IgD-negative memory B cell (primary cell): ENCODE measurements at regions not wholly inside any gene's neighbourhood (a gene's known extent, or its start where the extent isn't known, plus 50 kb on each side); places are given as distances from the start of the nearest gene placed in this dataset.
"Not testable (repeated sequence)": the region's sequence is repeated elsewhere in the genome, so short reads cannot be mapped to it uniquely, and the experiment has no call there.

Source experiments
- H3K27ac Mint-ChIP-seq, 3 donors: one replicate each; pipeline ENCODE4 v1.8.0; 2020 to 2022; ENCODE audit warnings: mild to moderate bottlenecking in 3 of 3, mixed read lengths in 3 of 3, moderate library complexity in 1 of 3
- H3K27me3 Mint-ChIP-seq: one replicate; pipeline ENCODE4 v1.8.0; 2021; ENCODE audit warnings: mixed read lengths
- H3K36me3 Mint-ChIP-seq: one replicate; pipeline ENCODE4 v1.8.0; 2020; ENCODE audit warnings: mild to moderate bottlenecking, mixed read lengths
- H3K4me1 Mint-ChIP-seq, 3 donors: one replicate each; pipeline ENCODE4 v1.8.0; 2020 to 2022; ENCODE audit warnings: mixed read lengths in 3 of 3, mild to moderate bottlenecking in 1 of 3
- H3K4me3 Mint-ChIP-seq, 4 donors: one replicate each; pipeline ENCODE4 v1.8.0; 2020 to 2022; ENCODE audit warnings: mild to moderate bottlenecking in 4 of 4, mixed read lengths in 4 of 4, moderate library complexity in 3 of 4
- H3K9me3 Mint-ChIP-seq, 3 donors: one replicate each; pipeline ENCODE4 v1.8.0; 2020 to 2021; ENCODE audit warnings: mixed read lengths in 3 of 3, mild to moderate bottlenecking in 1 of 3

- no peaks in the 10 kb centered on the region for H3K27me3 Mint-ChIP-seq
- H3K4me1 Mint-ChIP-seq, result no peaks in the 10 kb centered on the region
- H3K4me3 Mint-ChIP-seq, result no peak overlapping the region
Observed at GRCh38 chr7:54255242-54255641, 286.9 kb upstream of the VSTM2A start.

GRCh38 chr7:54259185-54259584 is 283.0 kb upstream of the VSTM2A start:
- no peaks in the 10 kb centered on the region for H3K36me3 Mint-ChIP-seq
- no peaks in the 10 kb centered on the region for H3K4me1 Mint-ChIP-seq
- peaks cover 0 to 9% (median 8%) of the 10 kb centered on the region in 3 donors for H3K9me3 Mint-ChIP-seq
- no peak overlapping the region for H3K27ac Mint-ChIP-seq
- no peaks in the 10 kb centered on the region for H3K27me3 Mint-ChIP-seq
- no peak overlapping the region for H3K4me3 Mint-ChIP-seq

More at GRCh38 chr7:54255242-54255641, 286.9 kb upstream of the VSTM2A start:
- Mint-ChIP-seq H3K27ac (no peak overlapping the region), H3K36me3 (no peaks in the 10 kb centered on the region), H3K9me3 (peaks cover 0 to 10% (median 1%) of the 10 kb centered on the region in 3 donors)

GRCh38 chr7:54260941-54261371 is 281.2 kb upstream of the VSTM2A start:
- Mint-ChIP-seq H3K36me3 (no peaks in the 10 kb centered on the region), H3K27ac (no peak overlapping the region), H3K9me3 (peaks cover 1 to 8% (median 8%) of the 10 kb centered on the region in 3 donors), H3K4me1 (no peaks in the 10 kb centered on the region), H3K4me3 (peak overlapping the region in 1 of 4 donors; percentile 44), H3K27me3 (no peaks in the 10 kb centered on the region)

- peaks cover 0 to 18% (median 2%) of the 10 kb centered on the region in 3 donors for H3K9me3 Mint-ChIP-seq
- H3K4me3 Mint-ChIP-seq, result no peak overlapping the region
- H3K27me3 Mint-ChIP-seq, result no peaks in the 10 kb centered on the region
- H3K36me3 Mint-ChIP-seq, result no peaks in the 10 kb centered on the region
- no peak overlapping the region for H3K27ac Mint-ChIP-seq
- H3K4me1 Mint-ChIP-seq, result no peaks in the 10 kb centered on the region
Observed at GRCh38 chr7:54278847-54279246, 263.3 kb upstream of the VSTM2A start.

- H3K4me3 Mint-ChIP-seq, result no peak overlapping the region
- no peaks in the 10 kb centered on the region for H3K36me3 Mint-ChIP-seq
- H3K9me3 Mint-ChIP-seq, result peaks cover 3 to 17% (median 13%) of the 10 kb centered on the region in 3 donors
- no peaks in the 10 kb centered on the region for H3K4me1 Mint-ChIP-seq
- H3K27ac Mint-ChIP-seq, result no peak overlapping the region
- no peaks in the 10 kb centered on the region for H3K27me3 Mint-ChIP-seq
Observed at GRCh38 chr7:54292171-54292925, 249.8 kb upstream of the VSTM2A start.

- peaks cover 5 to 14% (median 9%) of the 10 kb centered on the region in 3 donors for H3K9me3 Mint-ChIP-seq
- H3K4me3 Mint-ChIP-seq, result no peak overlapping the region
- H3K27ac Mint-ChIP-seq, result no peak overlapping the region
- no peaks in the 10 kb centered on the region for H3K4me1 Mint-ChIP-seq
- H3K36me3 Mint-ChIP-seq, result no peaks in the 10 kb centered on the region
- H3K27me3 Mint-ChIP-seq, result no peaks in the 10 kb centered on the region
Observed at GRCh38 chr7:54299426-54299825, 242.7 kb upstream of the VSTM2A start.

GRCh38 chr7:54315955-54316354 is 226.2 kb upstream of the VSTM2A start:
- H3K4me1 Mint-ChIP-seq, H3K36me3 Mint-ChIP-seq, H3K27ac Mint-ChIP-seq, H3K27me3 Mint-ChIP-seq, H3K4me3 Mint-ChIP-seq, H3K9me3 Mint-ChIP-seq: not testable (repeated sequence)

- Mint-ChIP-seq H3K9me3 (peaks cover 0 to 2% (median 0%) of the 10 kb centered on the region in 3 donors), H3K36me3 (no peaks in the 10 kb centered on the region), H3K27me3 (no peaks in the 10 kb centered on the region), H3K4me1 (no peaks in the 10 kb centered on the region), H3K27ac (peak overlapping the region in 1 of 3 donors; percentile 35), H3K4me3 (no peak overlapping the region)
Observed at GRCh38 chr7:54326592-54327167, 215.5 kb upstream of the VSTM2A start.

- H3K27ac Mint-ChIP-seq, result no peak overlapping the region
- H3K36me3 Mint-ChIP-seq, result no peaks in the 10 kb centered on the region
- H3K4me1 Mint-ChIP-seq, result no peaks in the 10 kb centered on the region
- H3K27me3 Mint-ChIP-seq, result no peaks in the 10 kb centered on the region
- peaks cover 0 to 8% (median 0%) of the 10 kb centered on the region in 3 donors for H3K9me3 Mint-ChIP-seq
- no peak overlapping the region for H3K4me3 Mint-ChIP-seq
Observed at GRCh38 chr7:54330216-54330800, 211.9 kb upstream of the VSTM2A start.

GRCh38 chr7:54331311-54331710 is 210.9 kb upstream of the VSTM2A start:
- Mint-ChIP-seq H3K9me3 (peaks cover 0 to 8% (median 0%) of the 10 kb centered on the region in 3 donors), H3K36me3 (no peaks in the 10 kb centered on the region), H3K4me3 (no peak overlapping the region), H3K27ac (no peak overlapping the region), H3K27me3 (no peaks in the 10 kb centered on the region), H3K4me1 (no peaks in the 10 kb centered on the region)

GRCh38 chr7:54332301-54332700 is 209.9 kb upstream of the VSTM2A start:
- H3K4me3 Mint-ChIP-seq, result no peak overlapping the region
- no peaks in the 10 kb centered on the region for H3K4me1 Mint-ChIP-seq
- no peak overlapping the region for H3K27ac Mint-ChIP-seq
- peaks cover 0 to 8% (median 0%) of the 10 kb centered on the region in 3 donors for H3K9me3 Mint-ChIP-seq
- no peaks in the 10 kb centered on the region for H3K36me3 Mint-ChIP-seq
- H3K27me3 Mint-ChIP-seq, result no peaks in the 10 kb centered on the region

- Mint-ChIP-seq H3K4me1 (no peaks in the 10 kb centered on the region), H3K27ac (no peak overlapping the region), H3K27me3 (no peaks in the 10 kb centered on the region), H3K4me3 (no peak overlapping the region), H3K36me3 (no peaks in the 10 kb centered on the region), H3K9me3 (peaks cover 0 to 8% (median 0%) of the 10 kb centered on the region in 3 donors)
Observed at GRCh38 chr7:54333952-54334351, 208.2 kb upstream of the VSTM2A start.

GRCh38 chr7:54336800-54337199 is 205.4 kb upstream of the VSTM2A start:
- Mint-ChIP-seq H3K27me3 (no peaks in the 10 kb centered on the region), H3K4me3 (no peak overlapping the region), H3K27ac (no peak overlapping the region), H3K4me1 (no peaks in the 10 kb centered on the region), H3K9me3 (peaks cover 0 to 8% (median 2%) of the 10 kb centered on the region in 3 donors), H3K36me3 (no peaks in the 10 kb centered on the region)

- Mint-ChIP-seq H3K36me3 (no peaks in the 10 kb centered on the region), H3K4me1 (no peaks in the 10 kb centered on the region), H3K27ac (no peak overlapping the region), H3K9me3 (peaks cover 0 to 10% (median 2%) of the 10 kb centered on the region in 3 donors), H3K4me3 (no peak overlapping the region), H3K27me3 (no peaks in the 10 kb centered on the region)
Observed at GRCh38 chr7:54337466-54337865, 204.7 kb upstream of the VSTM2A start.

- Mint-ChIP-seq H3K27ac (no peak overlapping the region), H3K9me3 (peaks cover 0 to 12% (median 2%) of the 10 kb centered on the region in 3 donors), H3K36me3 (no peaks in the 10 kb centered on the region), H3K4me3 (no peak overlapping the region), H3K27me3 (no peaks in the 10 kb centered on the region), H3K4me1 (no peaks in the 10 kb centered on the region)
Observed at GRCh38 chr7:54338319-54338718, 203.9 kb upstream of the VSTM2A start.
